GM12864 (cell line): ENCODE measurements at regions not wholly inside any gene's neighbourhood (a gene's known extent, or its start where the extent isn't known, plus 50 kb on each side); places are given as distances from the start of the nearest gene placed in this dataset.
"Not testable (repeated sequence)": the region's sequence is repeated elsewhere in the genome, so short reads cannot be mapped to it uniquely, and the experiment has no call there.

Experiments
- DNase-seq: peaks from one replicate; pipeline ENCODE4 v3.0.0-alpha.2; 2011; ENCODE audit warnings: low read depth
- H3K4me3 ChIP-seq: 2 replicates; pipeline ENCODE4 v1.5.1; 2011; ENCODE audit warnings: mild to moderate bottlenecking, low read depth, low read length, control low read depth
- TF ChIP-seq, protein P1 (sequence below): IDR thresholded peaks from 2 replicates; pipeline ENCODE4 v1.5.1; 2011; ENCODE audit warnings: low read depth, mild to moderate bottlenecking, moderate library complexity, low read length, control low read depth, inconsistent platforms; ENCODE audit errors: missing control alignments

DNA sequence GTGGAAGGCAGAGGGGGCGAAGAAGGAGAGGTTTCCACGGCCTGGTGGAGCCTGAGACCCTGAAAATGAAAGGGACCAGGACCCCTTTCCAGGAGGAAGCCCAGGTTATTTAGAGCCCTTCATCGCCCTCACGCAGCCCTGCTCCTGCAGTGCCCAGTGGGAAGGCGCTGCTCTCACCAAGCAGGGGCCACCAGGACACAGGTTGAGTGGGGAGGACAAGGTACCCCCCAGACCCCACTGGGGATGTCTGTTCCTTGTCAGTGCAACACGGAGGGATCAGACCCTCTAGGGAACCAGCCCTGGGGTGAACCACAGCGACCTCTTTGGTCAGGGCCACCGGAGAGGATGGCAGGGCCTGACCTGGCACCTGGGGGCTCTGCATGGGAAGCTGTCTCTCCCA is 163.9 kb downstream of the C16orf95 start:
- no peak for DNase-seq
- H3K4me3 ChIP-seq: no peak overlapping the region
- TF ChIP-seq, protein P1, sequence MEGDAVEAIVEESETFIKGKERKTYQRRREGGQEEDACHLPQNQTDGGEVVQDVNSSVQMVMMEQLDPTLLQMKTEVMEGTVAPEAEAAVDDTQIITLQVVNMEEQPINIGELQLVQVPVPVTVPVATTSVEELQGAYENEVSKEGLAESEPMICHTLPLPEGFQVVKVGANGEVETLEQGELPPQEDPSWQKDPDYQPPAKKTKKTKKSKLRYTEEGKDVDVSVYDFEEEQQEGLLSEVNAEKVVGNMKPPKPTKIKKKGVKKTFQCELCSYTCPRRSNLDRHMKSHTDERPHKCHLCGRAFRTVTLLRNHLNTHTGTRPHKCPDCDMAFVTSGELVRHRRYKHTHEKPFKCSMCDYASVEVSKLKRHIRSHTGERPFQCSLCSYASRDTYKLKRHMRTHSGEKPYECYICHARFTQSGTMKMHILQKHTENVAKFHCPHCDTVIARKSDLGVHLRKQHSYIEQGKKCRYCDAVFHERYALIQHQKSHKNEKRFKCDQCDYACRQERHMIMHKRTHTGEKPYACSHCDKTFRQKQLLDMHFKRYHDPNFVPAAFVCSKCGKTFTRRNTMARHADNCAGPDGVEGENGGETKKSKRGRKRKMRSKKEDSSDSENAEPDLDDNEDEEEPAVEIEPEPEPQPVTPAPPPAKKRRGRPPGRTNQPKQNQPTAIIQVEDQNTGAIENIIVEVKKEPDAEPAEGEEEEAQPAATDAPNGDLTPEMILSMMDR: no peak

DNA sequence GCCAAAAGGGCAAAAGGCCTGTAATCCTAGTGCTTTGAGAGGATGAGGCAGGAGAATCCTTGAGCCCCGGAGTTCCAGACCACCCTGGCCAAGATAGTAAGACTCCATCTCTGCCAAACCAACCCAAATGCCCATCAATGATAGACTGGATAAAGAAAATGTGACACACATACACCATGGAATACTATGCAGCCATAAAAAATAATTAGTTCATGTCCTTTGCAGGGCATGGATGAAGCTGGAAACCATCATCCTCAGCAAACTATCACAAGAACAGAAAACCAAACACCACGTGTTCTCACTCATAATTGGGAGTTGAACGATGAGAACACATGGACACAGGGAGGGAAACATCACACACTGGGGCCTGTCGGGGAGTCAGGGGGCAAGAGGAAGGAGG is 161.9 kb downstream of the C16orf95 start:
- DNase-seq, H3K4me3 ChIP-seq: not testable (repeated sequence)

DNA sequence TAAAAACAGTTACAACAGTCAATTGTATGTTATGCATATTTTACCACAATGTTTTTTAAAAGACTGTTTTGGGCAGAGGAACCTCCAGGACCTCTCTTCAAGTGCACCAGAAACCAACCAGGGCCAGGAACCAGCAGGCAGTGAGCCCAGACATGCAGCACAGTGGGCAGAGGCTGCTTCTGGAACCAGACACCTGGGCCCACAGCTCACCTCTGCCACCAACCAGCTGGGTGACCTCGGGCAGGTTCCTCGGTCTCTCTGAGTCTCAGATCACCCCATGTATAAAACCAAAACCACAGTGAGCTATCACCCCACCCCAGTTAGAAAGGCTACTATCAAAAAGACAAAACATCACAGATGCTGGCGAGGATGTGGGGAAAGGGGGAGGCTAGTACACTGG is 161.0 kb downstream of the C16orf95 start:
- TF ChIP-seq, protein P1: no peak
- H3K4me3 ChIP-seq: no peak overlapping the region
- DNase-seq: no peak

DNA sequence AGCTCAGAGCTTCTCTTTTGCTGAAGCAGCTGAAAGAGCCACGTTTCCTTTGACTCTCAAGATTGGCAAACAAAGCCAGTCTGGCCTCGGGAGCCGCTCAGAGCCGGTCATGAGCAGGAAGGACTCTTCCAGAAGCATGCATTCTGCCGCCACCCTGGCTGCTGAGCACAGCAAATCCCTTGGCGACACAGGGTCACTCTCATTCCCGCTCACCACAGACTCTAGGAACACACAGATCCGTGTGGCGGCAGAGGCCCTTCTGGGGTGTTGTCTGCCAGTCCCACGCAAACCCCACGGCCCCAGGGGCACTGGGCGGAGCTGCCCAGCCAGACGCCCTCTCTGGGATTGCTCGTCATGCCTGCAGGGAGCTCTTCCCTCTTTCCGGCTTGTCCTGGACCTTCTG is 157.0 kb downstream of the C16orf95 start:
- no peak overlapping the region for H3K4me3 ChIP-seq
- TF ChIP-seq, protein P1: no peak
- DNase-seq: no peak

DNA sequence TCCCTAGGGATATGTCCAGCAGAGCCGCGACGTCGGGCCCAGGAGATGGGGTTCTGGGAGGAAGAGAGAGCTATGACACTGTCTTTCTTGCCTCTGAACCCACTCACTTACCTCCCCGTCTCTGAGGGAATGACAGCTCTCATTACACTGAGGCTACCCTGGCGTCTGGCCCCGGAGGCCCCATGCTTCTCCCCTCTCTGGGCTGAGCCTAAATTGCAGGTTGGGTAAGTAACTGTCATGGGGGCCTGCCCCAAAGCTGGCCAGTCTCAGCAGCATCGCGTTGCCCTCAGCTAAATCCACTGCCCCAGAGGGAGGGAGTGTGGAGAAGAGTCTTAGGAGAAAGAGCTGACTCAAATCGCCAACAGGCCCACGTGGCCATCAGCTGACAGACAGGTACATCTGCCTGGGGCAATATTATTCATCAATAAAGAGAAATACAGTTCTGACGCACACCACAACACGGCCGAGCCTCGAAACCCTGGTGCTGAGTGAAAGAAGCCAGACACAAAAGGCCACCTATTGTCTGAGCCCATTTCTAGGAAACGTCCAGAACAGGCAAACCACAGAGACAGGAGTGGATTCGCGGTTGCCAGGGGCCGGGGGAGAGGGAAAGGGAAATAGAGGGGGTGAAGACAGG is 156.4 kb downstream of the C16orf95 start:
- no peak for DNase-seq
- TF ChIP-seq, protein P1: no peak
- H3K4me3 ChIP-seq: no peak overlapping the region

DNA sequence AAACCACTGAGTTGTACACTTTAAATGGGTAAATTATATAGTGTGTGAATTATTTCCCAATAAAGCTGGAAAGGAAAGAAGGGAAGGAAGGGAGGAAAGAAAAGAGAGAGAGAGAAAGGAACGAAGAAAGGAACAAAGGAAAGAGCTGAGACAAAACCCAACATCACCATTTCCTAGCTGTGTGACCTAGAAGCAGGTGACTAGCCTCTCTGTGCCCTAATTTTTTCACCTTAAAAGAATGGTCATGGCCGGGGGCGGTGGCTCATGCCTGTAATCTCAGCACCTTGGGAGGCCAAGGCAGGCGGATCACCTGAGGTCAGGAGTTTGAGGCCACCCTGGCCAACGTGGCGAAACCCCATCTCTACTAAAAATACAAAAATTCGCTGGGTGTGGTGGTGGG is 155.8 kb downstream of the C16orf95 start:
- H3K4me3 ChIP-seq: not testable (repeated sequence)

DNA sequence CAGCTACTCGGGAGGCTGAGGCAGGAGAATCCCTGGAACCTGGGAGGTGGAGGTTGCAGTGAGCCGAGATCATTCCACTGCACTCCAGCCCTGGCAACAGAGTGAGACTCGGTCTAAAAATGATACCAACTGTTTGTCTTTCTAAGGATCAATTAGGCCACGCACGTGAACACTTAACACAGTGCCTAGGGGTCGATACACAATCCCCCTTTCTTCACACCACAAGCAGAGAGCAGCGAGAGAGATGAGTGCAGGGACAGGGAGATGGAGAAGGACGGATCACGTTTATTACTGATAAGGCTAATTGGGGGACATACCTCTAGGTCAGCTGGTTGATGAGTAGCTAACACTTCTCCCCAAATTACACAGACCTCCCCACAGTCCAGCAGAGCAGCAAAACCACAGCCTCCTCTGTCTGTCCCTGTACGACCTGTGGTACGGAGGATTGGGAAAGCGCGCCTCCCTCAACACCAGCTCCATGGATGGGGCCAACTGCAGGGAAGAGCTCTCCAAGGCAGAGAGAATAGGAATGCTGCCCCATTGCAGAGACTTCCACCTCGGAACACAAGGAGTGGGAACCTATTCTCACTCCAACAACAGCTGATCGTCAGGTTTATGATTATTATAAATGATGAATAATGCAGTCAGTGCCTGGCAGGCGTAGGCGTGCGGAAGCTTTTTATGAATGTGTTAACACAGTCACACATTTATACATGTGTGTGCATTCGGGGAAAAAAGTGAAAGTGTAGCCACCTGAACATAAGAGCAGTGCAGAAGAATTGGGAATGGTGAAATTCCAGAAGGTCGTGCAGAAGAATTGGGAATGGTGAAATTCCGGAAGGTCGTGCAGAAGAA is 155.1 kb downstream of the C16orf95 start:
- TF ChIP-seq, protein P1: no peak

More for the DNA sequence above, 155.8 kb downstream of the C16orf95 start:
- not testable (repeated sequence) for DNase-seq

DNA sequence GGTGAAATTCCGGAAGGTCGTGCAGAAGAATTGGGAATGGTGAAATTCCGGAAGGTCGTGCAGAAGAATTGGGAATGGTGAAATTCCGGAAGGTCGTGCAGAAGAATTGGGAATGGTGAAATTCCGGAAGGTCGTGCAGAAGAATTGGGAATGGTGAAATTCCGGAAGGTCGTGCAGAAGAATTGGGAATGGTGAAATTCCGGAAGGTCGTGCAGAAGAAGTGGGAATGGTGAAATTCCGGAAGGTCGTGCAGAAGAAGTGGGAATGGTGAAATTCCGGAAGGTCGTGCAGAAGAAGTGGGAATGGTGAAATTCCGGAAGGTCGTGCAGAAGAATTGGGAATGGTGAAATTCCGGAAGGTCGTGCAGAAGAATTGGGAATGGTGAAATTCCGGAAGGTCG is 154.4 kb downstream of the C16orf95 start:
- not testable (repeated sequence) for H3K4me3 ChIP-seq, DNase-seq

More for the DNA sequence above, 155.1 kb downstream of the C16orf95 start:
- no peak for DNase-seq
- H3K4me3 ChIP-seq: no peak overlapping the region
